ENCODE measurements at regions not wholly inside any gene's neighbourhood (a gene's known extent, or its start where the extent isn't known, plus 50 kb on each side); places are given as distances from the start of the nearest gene placed in this dataset.

- H3K9me3 ChIP-seq (ENCODE audit: low read length) = no peaks in the 10 kb centered on the region
- no peaks in the 10 kb centered on the region for H4K20me1 ChIP-seq (ENCODE audit: insufficient read depth, low read depth, low read length)
- no peak overlapping the region for H3K4me3 ChIP-seq (ENCODE audit: low read length)
- H2AFZ ChIP-seq (ENCODE audit: low read length) = no peak overlapping the region
- H3K79me2 ChIP-seq (ENCODE audit: low read length) = no peaks in the 10 kb centered on the region
- H3K4me2 ChIP-seq (ENCODE audit: low read depth, low read length, poor library complexity, severe bottlenecking) = no peak overlapping the region
- no peak overlapping the region for H3K27ac ChIP-seq (ENCODE audit: low read length)
- no peaks in the 10 kb centered on the region for H3K27me3 ChIP-seq (ENCODE audit: low read length)
- DNase-seq = no peak
- H3K4me1 ChIP-seq (ENCODE audit: low read length) = no peaks in the 10 kb centered on the region
- no peaks in the 10 kb centered on the region for H3K9me2 ChIP-seq (replicated peaks; ENCODE audit: insufficient read depth, low read length)
- no peak overlapping the region for H3K9ac ChIP-seq (ENCODE audit: low read length)
- H3K36me3 ChIP-seq (ENCODE audit: insufficient read depth, low read length) = no peaks in the 10 kb centered on the region
These were observed 54.3 kb upstream of the CREB3L1 start for GRCh38 chr11:46223252-46223513.

- Histone ChIP-seq H3K4me2 (ENCODE audit: low read depth, low read length, poor library complexity, severe bottlenecking) (no peak overlapping the region), H3K4me1 (ENCODE audit: low read length) (no peaks in the 10 kb centered on the region), H3K79me2 (ENCODE audit: low read length) (no peaks in the 10 kb centered on the region), H2AFZ (ENCODE audit: low read length) (no peak overlapping the region), H3K36me3 (ENCODE audit: insufficient read depth, low read length) (no peaks in the 10 kb centered on the region), H3K27ac (ENCODE audit: low read length) (no peak overlapping the region), H4K20me1 (ENCODE audit: insufficient read depth, low read depth, low read length) (no peaks in the 10 kb centered on the region), H3K9me2 (replicated peaks; ENCODE audit: insufficient read depth, low read length) (no peaks in the 10 kb centered on the region), H3K9ac (ENCODE audit: low read length) (no peak overlapping the region), H3K9me3 (ENCODE audit: low read length) (no peaks in the 10 kb centered on the region), H3K27me3 (ENCODE audit: low read length) (no peaks in the 10 kb centered on the region), H3K4me3 (ENCODE audit: low read length) (no peak overlapping the region)
- DNase-seq = no peak
These were observed 54.8 kb upstream of the CREB3L1 start for GRCh38 chr11:46222490-46223251.

DNA sequence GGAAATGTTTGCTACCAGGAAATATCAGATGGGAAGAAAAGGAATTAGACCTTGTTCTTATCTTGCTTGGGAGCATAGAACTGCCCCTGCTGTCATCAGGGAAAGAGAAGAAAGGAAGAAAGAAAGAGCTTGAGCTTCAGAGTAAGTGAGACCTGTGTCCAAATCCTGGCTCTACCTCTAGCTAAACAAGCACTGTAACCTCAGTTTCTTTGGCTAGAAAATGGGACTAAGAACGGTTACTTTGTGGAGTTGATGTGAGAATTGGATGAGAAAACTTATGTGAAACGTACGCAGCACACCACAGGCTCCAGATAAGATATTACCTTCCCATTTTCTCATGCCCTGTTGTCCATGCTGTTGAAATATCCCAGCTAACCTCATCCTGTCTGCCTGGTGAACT, 57.1 kb upstream of the CREB3L1 start:
- Histone ChIP-seq H3K36me3 (ENCODE audit: insufficient read depth, low read length) (no peaks in the 10 kb centered on the region), H2AFZ (ENCODE audit: low read length) (no peak overlapping the region), H3K4me1 (ENCODE audit: low read length) (peaks cover 8% of the 10 kb centered on the region; the same call in 1 of the 2 replicates), H3K27me3 (ENCODE audit: low read length) (no peaks in the 10 kb centered on the region), H3K9ac (ENCODE audit: low read length) (no peak overlapping the region), H3K9me2 (replicated peaks; ENCODE audit: insufficient read depth, low read length) (no peaks in the 10 kb centered on the region), H3K4me2 (ENCODE audit: low read depth, low read length, poor library complexity, severe bottlenecking) (no peak overlapping the region), H4K20me1 (ENCODE audit: insufficient read depth, low read depth, low read length) (no peaks in the 10 kb centered on the region), H3K79me2 (ENCODE audit: low read length) (no peaks in the 10 kb centered on the region), H3K4me3 (ENCODE audit: low read length) (no peak overlapping the region), H3K27ac (ENCODE audit: low read length) (no peak overlapping the region), H3K9me3 (ENCODE audit: low read length) (no peaks in the 10 kb centered on the region)
- DNase-seq = no peak

DNA sequence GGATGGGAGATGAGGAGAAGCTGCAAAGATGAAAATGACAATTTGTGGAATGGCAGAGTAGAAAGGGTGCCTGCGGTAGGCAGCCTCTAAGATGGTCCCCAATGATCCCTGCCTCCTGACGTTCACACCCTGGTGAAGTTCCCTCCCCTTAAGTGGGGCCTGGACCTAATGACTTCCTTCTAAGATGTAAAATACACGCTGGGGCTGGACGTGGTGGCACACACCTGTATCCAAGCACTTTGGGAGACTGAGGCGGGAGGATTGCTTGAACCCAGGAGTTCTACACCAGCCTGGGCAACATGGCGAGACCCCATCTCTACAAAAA, 60.7 kb upstream of the CREB3L1 start:
- DNase-seq = no peak
- H3K9me3 ChIP-seq (ENCODE audit: low read length) = no peaks in the 10 kb centered on the region

GRCh38 chr11:46216019-46216764, 61.3 kb upstream of the CREB3L1 start:
- Histone ChIP-seq H3K27me3 (ENCODE audit: low read length) (no peaks in the 10 kb centered on the region), H3K9me2 (replicated peaks; ENCODE audit: insufficient read depth, low read length) (no peaks in the 10 kb centered on the region), H4K20me1 (ENCODE audit: insufficient read depth, low read depth, low read length) (no peaks in the 10 kb centered on the region), H2AFZ (ENCODE audit: low read length) (peak overlapping the region; percentile 76), H3K79me2 (ENCODE audit: low read length) (no peaks in the 10 kb centered on the region), H3K36me3 (ENCODE audit: insufficient read depth, low read length) (no peaks in the 10 kb centered on the region), H3K4me2 (ENCODE audit: low read depth, low read length, poor library complexity, severe bottlenecking) (peak overlapping the region; percentile 65), H3K27ac (ENCODE audit: low read length) (no peak overlapping the region), H3K4me1 (ENCODE audit: low read length) (peaks cover 8% of the 10 kb centered on the region; the same call in 1 of the 2 replicates), H3K9me3 (ENCODE audit: low read length) (no peaks in the 10 kb centered on the region), H3K4me3 (ENCODE audit: low read length) (peak overlapping the region; percentile 53), H3K9ac (ENCODE audit: low read length) (peak overlapping the region; percentile 52)
- peak; percentile 46 for DNase-seq

More for the DNA sequence above, 60.7 kb upstream of the CREB3L1 start:
- Histone ChIP-seq H3K27ac (ENCODE audit: low read length) (no peak overlapping the region), H3K27me3 (ENCODE audit: low read length) (no peaks in the 10 kb centered on the region), H4K20me1 (ENCODE audit: insufficient read depth, low read depth, low read length) (no peaks in the 10 kb centered on the region), H3K36me3 (ENCODE audit: insufficient read depth, low read length) (no peaks in the 10 kb centered on the region), H3K4me3 (ENCODE audit: low read length) (no peak overlapping the region), H3K9me2 (replicated peaks; ENCODE audit: insufficient read depth, low read length) (no peaks in the 10 kb centered on the region), H2AFZ (ENCODE audit: low read length) (0 out of 2 replicates have a peak overlapping the region, but pooled peaks have one; percentile 76), H3K79me2 (ENCODE audit: low read length) (no peaks in the 10 kb centered on the region), H3K4me1 (ENCODE audit: low read length) (peaks cover 8% of the 10 kb centered on the region; the same call in 1 of the 2 replicates), H3K9ac (ENCODE audit: low read length) (no peak overlapping the region; the same call in 1 of the 2 replicates), H3K4me2 (ENCODE audit: low read depth, low read length, poor library complexity, severe bottlenecking) (peak overlapping the region; percentile 65)

GRCh38 chr11:46215208-46215931, 62.1 kb upstream of the CREB3L1 start:
- H3K9me2 ChIP-seq (replicated peaks; ENCODE audit: insufficient read depth, low read length) = no peaks in the 10 kb centered on the region
- no peaks in the 10 kb centered on the region for H3K27me3 ChIP-seq (ENCODE audit: low read length)
- no peaks in the 10 kb centered on the region for H3K36me3 ChIP-seq (ENCODE audit: insufficient read depth, low read length)
- no peak overlapping the region for H3K9ac ChIP-seq (ENCODE audit: low read length)
- H2AFZ ChIP-seq (ENCODE audit: low read length) = 0 out of 2 replicates have a peak overlapping the region, but pooled peaks have one; percentile 76
- H3K79me2 ChIP-seq (ENCODE audit: low read length) = no peaks in the 10 kb centered on the region
- H3K4me1 ChIP-seq (ENCODE audit: low read length) = peaks cover 8% of the 10 kb centered on the region; the same call in 1 of the 2 replicates
- no peaks in the 10 kb centered on the region for H4K20me1 ChIP-seq (ENCODE audit: insufficient read depth, low read depth, low read length)
- no peaks in the 10 kb centered on the region for H3K9me3 ChIP-seq (ENCODE audit: low read length)
- peak overlapping the region; percentile 53; the same call in 1 of the 2 replicates for H3K4me3 ChIP-seq (ENCODE audit: low read length)
- H3K27ac ChIP-seq (ENCODE audit: low read length) = no peak overlapping the region
- DNase-seq = no peak
- peak overlapping the region; percentile 65 for H3K4me2 ChIP-seq (ENCODE audit: low read depth, low read length, poor library complexity, severe bottlenecking)

DNA sequence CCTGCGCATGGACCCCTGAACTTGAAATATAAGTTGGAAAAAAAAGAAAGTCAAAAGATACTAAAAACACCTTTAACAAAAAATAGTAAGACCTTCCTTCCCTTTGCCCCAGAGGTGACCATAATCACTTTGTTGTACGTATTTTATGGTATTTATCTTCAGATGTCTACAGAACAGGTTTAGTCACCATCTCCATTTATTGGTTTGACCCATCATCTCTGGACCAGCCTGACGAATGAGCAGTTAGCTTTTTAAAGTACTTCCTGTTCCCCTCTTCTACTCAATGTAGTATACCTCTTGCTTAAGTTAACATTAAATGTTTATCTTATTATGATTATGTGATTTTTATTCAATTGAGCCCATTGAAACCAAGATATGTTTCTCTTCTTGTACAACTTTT, 64.7 kb upstream of the CREB3L1 start:
- Histone ChIP-seq H3K27ac (ENCODE audit: low read length) (no peak overlapping the region), H4K20me1 (ENCODE audit: insufficient read depth, low read depth, low read length) (no peaks in the 10 kb centered on the region), H3K4me3 (ENCODE audit: low read length) (no peak overlapping the region), H3K9ac (ENCODE audit: low read length) (no peak overlapping the region), H3K36me3 (ENCODE audit: insufficient read depth, low read length) (no peaks in the 10 kb centered on the region), H3K9me2 (replicated peaks; ENCODE audit: insufficient read depth, low read length) (no peaks in the 10 kb centered on the region), H2AFZ (ENCODE audit: low read length) (no peak overlapping the region), H3K9me3 (ENCODE audit: low read length) (no peaks in the 10 kb centered on the region), H3K79me2 (ENCODE audit: low read length) (no peaks in the 10 kb centered on the region), H3K27me3 (ENCODE audit: low read length) (no peaks in the 10 kb centered on the region), H3K4me2 (ENCODE audit: low read depth, low read length, poor library complexity, severe bottlenecking) (no peak overlapping the region), H3K4me1 (ENCODE audit: low read length) (peaks cover 8% of the 10 kb centered on the region; the same call in 1 of the 2 replicates)
- DNase-seq = no peak

DNA sequence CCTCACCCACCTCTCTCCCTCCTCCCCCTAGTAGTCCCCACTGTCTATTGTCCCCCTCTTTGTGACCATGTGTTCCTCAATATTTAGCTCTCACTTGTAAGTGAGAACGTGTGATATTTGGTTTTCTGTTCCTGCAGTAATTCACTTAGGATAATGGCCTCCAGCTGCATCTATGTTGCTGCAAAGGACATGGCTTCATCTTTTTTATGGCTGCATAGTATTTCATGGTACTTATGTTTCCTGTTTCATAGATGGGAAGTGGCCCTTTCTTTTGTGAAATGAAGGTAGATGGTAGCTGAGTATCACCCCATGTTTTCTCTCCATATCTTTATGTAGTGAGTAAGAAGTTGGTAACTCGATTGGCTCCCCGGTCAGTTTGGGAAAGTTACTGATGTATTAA, 66.6 kb upstream of the CREB3L1 start:
- Histone ChIP-seq H3K36me3 (ENCODE audit: insufficient read depth, low read length) (no peaks in the 10 kb centered on the region), H3K4me1 (ENCODE audit: low read length) (no peaks in the 10 kb centered on the region), H3K27me3 (ENCODE audit: low read length) (no peaks in the 10 kb centered on the region), H4K20me1 (ENCODE audit: insufficient read depth, low read depth, low read length) (no peaks in the 10 kb centered on the region), H3K9me2 (replicated peaks; ENCODE audit: insufficient read depth, low read length) (no peaks in the 10 kb centered on the region), H3K79me2 (ENCODE audit: low read length) (no peaks in the 10 kb centered on the region), H3K4me3 (ENCODE audit: low read length) (no peak overlapping the region), H2AFZ (ENCODE audit: low read length) (no peak overlapping the region), H3K9ac (ENCODE audit: low read length) (no peak overlapping the region), H3K27ac (ENCODE audit: low read length) (no peak overlapping the region), H3K4me2 (ENCODE audit: low read depth, low read length, poor library complexity, severe bottlenecking) (no peak overlapping the region), H3K9me3 (ENCODE audit: low read length) (no peaks in the 10 kb centered on the region)
- no peak for DNase-seq
